ENCODE measurements at regions not wholly inside any gene's neighbourhood (a gene's known extent, or its start where the extent isn't known, plus 50 kb on each side); places are given as distances from the start of the nearest gene placed in this dataset.

GRCh38 chr11:42661942-42662341 lies 649.9 kb upstream of the API5 start:
- no peak for TF ChIP-seq ZBTB7A (IDR thresholded peaks at IDR 0.05; ENCODE audit: low read depth)
- TF ChIP-seq, protein P1, sequence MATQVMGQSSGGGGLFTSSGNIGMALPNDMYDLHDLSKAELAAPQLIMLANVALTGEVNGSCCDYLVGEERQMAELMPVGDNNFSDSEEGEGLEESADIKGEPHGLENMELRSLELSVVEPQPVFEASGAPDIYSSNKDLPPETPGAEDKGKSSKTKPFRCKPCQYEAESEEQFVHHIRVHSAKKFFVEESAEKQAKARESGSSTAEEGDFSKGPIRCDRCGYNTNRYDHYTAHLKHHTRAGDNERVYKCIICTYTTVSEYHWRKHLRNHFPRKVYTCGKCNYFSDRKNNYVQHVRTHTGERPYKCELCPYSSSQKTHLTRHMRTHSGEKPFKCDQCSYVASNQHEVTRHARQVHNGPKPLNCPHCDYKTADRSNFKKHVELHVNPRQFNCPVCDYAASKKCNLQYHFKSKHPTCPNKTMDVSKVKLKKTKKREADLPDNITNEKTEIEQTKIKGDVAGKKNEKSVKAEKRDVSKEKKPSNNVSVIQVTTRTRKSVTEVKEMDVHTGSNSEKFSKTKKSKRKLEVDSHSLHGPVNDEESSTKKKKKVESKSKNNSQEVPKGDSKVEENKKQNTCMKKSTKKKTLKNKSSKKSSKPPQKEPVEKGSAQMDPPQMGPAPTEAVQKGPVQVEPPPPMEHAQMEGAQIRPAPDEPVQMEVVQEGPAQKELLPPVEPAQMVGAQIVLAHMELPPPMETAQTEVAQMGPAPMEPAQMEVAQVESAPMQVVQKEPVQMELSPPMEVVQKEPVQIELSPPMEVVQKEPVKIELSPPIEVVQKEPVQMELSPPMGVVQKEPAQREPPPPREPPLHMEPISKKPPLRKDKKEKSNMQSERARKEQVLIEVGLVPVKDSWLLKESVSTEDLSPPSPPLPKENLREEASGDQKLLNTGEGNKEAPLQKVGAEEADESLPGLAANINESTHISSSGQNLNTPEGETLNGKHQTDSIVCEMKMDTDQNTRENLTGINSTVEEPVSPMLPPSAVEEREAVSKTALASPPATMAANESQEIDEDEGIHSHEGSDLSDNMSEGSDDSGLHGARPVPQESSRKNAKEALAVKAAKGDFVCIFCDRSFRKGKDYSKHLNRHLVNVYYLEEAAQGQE (IDR thresholded peaks at IDR 0.05; ENCODE audit: low read depth): no peak

DNA sequence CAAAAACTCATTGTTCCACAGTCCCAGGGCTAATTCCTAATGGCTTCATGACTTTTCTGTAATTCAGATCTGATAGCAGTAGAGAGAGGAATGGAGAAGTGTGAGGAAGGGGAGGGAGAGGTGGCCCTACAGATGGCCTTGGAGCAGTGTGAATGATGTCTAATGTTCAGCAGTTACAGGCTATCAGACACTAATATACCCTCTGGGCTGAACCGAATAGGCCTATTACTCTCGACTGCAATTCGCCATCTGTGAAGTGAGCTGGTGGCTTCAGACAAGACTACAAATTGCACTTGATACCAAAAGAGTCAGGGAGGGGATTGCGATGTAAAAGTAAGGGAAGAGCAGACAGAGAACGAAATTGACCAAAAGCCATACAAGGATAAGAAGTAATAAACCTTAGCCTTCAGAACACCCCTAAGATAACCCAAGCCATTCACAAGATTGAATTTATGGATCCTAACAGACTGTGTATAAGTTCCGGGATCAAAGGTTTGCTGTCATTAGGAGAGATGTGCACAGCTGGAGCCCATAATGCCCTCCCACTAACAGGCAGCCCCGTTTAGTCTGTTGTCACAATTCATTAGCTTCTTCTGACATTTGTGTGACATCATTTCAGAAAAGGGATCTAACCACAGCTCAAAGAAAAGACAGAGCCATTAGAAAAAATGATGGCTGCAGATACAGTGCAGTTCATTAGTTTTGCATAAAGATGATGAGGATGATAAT lies 642.4 kb upstream of the API5 start:
- TF ChIP-seq, protein P1 (IDR thresholded peaks at IDR 0.05; ENCODE audit: low read depth): no peak
- no peak for TF ChIP-seq CREB1 (IDR thresholded peaks at IDR 0.05; ENCODE audit: low read depth)
- TF ChIP-seq EGR1 (IDR thresholded peaks at IDR 0.05): no peak
- TF ChIP-seq USF1 (IDR thresholded peaks at IDR 0.05): no peak
- no peak for TF ChIP-seq TAF1 (IDR thresholded peaks at IDR 0.05; ENCODE audit: low read depth)
- TF ChIP-seq TCF12 (IDR thresholded peaks at IDR 0.05; ENCODE audit: low read depth): no peak
- no peak for TF ChIP-seq FOXM1 (IDR thresholded peaks at IDR 0.05; ENCODE audit: borderline replicate concordance, low read depth)
- TF ChIP-seq RAD21 (IDR thresholded peaks at IDR 0.05; ENCODE audit: low read depth): no peak
- no peak for TF ChIP-seq CEBPB (IDR thresholded peaks at IDR 0.05)
- no peak for TF ChIP-seq NFIC (IDR thresholded peaks at IDR 0.05)

DNA sequence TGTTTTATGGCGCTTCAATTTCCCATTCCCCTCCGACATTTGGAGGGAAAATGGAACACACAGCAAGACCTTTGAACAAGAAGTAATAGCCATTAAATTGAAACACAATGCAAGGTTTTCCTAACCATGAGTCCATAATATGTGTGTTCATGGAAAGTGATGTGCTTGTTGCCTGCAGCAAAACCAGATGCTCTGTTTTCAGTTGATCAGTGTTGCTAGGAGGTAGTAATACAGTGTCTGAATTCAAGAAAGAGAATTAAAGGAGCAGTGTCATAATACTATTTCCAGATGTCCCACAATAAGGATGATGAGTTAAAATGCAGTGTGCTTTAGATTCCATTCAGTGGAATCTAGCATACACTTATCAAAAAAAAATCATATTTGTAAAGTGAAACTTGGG lies 637.4 kb upstream of the API5 start:
- TF ChIP-seq NFIC (IDR thresholded peaks at IDR 0.05): no peak
- TF ChIP-seq TAF1 (IDR thresholded peaks at IDR 0.05; ENCODE audit: low read depth): no peak
- no peak for TF ChIP-seq YY1 (IDR thresholded peaks at IDR 0.05; ENCODE audit: low read depth)
- TF ChIP-seq USF1 (IDR thresholded peaks at IDR 0.05): no peak
- TF ChIP-seq EP300 (IDR thresholded peaks at IDR 0.05; ENCODE audit: borderline replicate concordance): no peak
- TF ChIP-seq, protein P1 (IDR thresholded peaks at IDR 0.05; ENCODE audit: low read depth): no peak
- TF ChIP-seq ZBTB7A (IDR thresholded peaks at IDR 0.05; ENCODE audit: low read depth): no peak
- TF ChIP-seq FOXM1 (IDR thresholded peaks at IDR 0.05; ENCODE audit: borderline replicate concordance, low read depth): no peak
- TF ChIP-seq TEAD4 (IDR thresholded peaks at IDR 0.05): no peak

DNA sequence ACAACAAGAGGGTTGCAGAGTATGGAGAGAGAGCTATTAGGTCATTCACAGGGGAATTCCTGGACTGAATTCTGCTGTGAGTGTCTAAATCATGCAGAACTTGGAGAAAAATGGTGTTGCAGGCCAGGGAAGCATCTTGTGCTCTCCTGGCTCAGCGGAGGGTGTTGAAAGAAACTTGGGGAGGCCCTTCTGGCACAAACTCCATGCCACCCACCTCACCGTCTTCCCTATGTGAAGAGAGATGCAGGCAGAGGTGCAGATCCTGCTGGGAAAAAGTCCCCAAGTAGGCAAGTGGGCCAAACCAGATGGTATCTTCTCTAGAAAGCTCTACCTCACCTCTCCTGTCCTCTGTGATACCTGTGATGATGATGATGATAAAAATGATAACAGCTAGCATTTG lies 604.3 kb upstream of the API5 start:
- TF ChIP-seq FOXM1 (IDR thresholded peaks at IDR 0.05; ENCODE audit: borderline replicate concordance, low read depth): no peak
- TF ChIP-seq EGR1 (IDR thresholded peaks at IDR 0.05): no peak
- no peak for TF ChIP-seq TEAD4 (IDR thresholded peaks at IDR 0.05)
- TF ChIP-seq TAF1 (IDR thresholded peaks at IDR 0.05; ENCODE audit: low read depth): no peak
- TF ChIP-seq, protein P1 (IDR thresholded peaks at IDR 0.05; ENCODE audit: low read depth): no peak
- TF ChIP-seq YY1 (IDR thresholded peaks at IDR 0.05; ENCODE audit: low read depth): no peak
- TF ChIP-seq MAX (IDR thresholded peaks at IDR 0.05): no peak
- TF ChIP-seq ZBTB7A (IDR thresholded peaks at IDR 0.05; ENCODE audit: low read depth): no peak
- no peak for TF ChIP-seq EP300 (IDR thresholded peaks at IDR 0.05; ENCODE audit: borderline replicate concordance)
- TF ChIP-seq USF1 (IDR thresholded peaks at IDR 0.05): no peak
- no peak for TF ChIP-seq RAD21 (IDR thresholded peaks at IDR 0.05; ENCODE audit: low read depth)
- TF ChIP-seq CREB1 (IDR thresholded peaks at IDR 0.05; ENCODE audit: low read depth): no peak
